ENCODE measurements at regions not wholly inside any gene's neighbourhood (a gene's known extent, or its start where the extent isn't known, plus 50 kb on each side); places are given as distances from the start of the nearest gene placed in this dataset.
"Not testable (repeated sequence)": the region's sequence is repeated elsewhere in the genome, so short reads cannot be mapped to it uniquely, and the experiment has no call there.

DNA sequence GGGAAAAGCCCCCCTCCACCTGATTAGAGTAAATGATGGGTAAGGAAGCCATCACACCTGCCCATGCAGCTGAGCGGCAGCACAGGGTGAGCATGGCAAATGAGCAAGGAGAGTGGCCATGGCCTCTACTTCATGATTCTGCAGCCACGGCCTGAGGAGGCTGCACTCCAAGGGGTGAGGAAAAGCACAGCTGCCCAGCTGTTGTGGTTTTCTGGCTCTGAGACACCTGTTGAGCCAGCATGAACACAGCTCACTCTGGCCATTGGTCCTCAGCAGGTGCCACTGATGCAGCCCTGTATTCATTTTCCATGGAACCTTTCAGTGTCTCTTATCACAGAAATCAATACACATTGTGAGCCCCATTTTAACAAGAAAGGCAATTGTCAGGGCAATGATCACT is 707.2 kb downstream of the AACS start:
- DNase-seq (ENCODE audit: low read depth in 2 of 2), result no peak

DNA sequence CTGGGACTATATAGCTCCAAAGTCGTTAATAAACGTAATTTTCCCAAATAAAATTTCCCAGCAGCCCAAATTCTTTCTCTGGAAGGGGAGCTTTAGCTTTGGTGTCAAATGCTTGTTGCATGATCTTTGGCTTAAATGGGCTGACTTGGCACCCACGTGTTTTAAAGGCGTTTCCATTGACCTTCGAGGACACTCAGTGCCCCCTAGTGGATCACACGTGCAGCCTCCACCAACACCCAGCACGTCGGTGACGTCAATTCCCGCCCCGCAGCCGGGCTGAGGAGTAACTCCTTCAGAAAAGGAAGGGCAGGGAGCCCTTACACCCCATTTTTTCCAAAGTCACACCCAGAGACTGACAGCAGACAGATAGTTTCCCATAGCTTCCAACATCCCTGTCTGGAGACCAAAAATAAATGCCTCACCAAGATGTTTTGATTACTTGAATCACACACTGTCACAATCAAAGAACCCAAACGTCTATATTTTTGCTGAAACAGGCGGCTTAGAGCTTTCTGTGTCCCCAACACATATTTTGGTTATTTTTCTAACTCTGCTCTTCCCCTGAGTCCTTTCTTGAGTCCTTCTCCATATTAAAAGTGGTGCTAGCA is 707.9 kb downstream of the AACS start:
- DNase-seq (ENCODE audit: low read depth in 2 of 2), result no peak

- no peak for DNase-seq (ENCODE audit: low read depth in 2 of 2)
Observed at GRCh38 chr12:125775507-125775906, 710.3 kb downstream of the AACS start.

DNA sequence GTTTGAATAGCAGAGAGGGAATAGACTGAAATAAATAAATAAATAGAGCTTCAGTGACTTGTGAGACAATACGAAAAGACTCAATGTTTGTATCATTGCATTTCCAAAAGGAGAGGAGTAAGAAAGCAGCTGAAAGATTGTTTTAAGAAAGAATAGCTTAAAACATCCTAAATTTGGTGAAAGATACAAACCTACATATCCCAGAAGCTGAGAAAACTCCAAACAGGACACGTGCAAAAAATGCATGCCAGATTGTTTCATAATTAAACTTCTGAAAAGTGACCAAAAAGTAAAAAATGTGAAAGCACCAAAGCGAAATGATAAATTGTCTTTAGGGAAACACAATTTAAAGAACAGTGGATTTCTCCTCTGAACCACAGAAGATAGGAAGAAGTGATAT is 711.0 kb downstream of the AACS start:
- DNase-seq (ENCODE audit: low read depth in 2 of 2), result no peak

DNA sequence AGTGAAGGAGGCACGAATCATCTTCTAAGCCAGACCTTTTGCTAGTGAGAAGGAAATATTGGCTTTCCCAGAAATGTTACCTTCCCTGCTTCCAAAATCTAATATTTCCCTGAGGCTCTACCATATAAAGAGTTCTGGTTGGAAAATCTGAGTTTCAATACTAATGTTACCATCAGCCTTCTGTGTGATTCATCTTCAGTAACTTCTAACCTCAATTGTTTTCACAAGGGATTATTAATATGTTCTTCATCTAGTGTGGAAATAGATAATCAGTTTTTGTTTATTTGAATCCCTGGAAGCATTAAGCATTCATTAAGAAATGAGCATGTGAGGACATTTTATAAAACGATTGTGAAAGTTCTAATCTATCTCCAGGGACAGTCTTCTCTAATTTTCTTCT is 720.9 kb downstream of the AACS start:
- no peak for DNase-seq (ENCODE audit: low read depth in 2 of 2)

GRCh38 chr12:125794401-125794800 is 729.2 kb downstream of the AACS start:
- DNase-seq (ENCODE audit: low read depth in 2 of 2), result no peak

GRCh38 chr12:125797421-125798175 is 732.4 kb downstream of the AACS start:
- no peak for DNase-seq (ENCODE audit: low read depth in 2 of 2)

- no peak for DNase-seq (ENCODE audit: low read depth in 2 of 2)
Observed at GRCh38 chr12:125804660-125805059, 739.4 kb downstream of the AACS start.

DNA sequence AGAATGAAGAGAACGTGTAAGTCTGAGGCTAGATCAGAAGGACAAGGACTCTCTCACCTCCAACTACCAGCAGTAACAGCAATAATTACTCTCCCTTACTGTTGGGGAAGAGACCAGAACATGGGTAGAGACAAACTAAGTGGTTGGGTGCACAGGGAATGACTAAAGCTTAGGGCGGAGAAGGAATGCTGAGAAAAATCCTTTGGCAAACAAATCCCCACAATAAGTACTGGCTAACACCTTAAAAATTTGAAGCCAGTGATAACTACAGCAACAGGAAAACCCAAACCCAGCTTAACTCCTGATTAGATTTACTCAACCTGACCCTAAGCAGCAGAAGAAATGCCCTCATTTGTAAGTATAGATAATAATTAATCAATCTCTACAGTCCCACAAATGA is 759.0 kb downstream of the AACS start:
- DNase-seq (ENCODE audit: low read depth in 2 of 2), result no peak

- DNase-seq (ENCODE audit: low read depth in 2 of 2), result no peak
Observed at GRCh38 chr12:125835852-125836251, 770.6 kb downstream of the AACS start.

DNA sequence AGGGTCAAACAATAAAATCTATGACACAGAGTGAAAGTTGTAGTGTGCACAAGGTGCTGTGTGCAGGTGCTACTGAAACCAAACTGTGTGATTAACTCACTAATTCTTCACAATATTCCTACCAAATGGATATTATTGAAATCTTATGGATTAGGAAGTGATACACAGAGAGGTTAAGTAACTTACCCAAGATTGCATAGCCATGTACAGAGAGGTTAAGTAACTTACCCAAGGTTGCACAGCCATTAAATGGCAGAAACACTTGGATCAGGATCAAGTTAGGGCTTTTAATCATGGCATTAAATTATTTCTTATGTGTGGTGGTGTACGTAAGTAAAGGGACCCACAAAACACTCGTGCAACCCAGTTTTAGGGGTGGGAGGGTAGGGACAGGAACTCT is 771.4 kb downstream of the AACS start:
- no peak for DNase-seq (ENCODE audit: low read depth in 2 of 2)

DNA sequence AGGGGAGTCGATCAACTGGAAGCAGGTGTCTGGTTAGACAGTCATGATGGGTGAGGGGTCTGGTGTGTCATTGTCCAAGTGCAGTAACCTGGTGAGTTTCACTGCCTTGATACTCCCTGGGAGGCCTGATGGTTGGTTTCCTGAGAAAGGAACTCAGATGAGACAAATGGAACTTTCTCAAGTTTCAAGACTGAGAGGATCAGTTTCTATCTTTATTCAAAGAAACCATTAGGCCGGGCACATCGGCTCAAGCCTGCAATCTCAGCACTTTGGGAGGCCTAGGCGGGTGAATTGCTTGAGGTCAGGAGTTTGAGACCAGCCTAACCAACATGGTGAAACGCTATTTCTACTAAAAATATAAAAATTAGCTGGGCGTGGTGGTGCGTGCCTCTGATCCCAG is 776.1 kb downstream of the AACS start:
- DNase-seq (ENCODE audit: low read depth in 2 of 2), result no peak

DNA sequence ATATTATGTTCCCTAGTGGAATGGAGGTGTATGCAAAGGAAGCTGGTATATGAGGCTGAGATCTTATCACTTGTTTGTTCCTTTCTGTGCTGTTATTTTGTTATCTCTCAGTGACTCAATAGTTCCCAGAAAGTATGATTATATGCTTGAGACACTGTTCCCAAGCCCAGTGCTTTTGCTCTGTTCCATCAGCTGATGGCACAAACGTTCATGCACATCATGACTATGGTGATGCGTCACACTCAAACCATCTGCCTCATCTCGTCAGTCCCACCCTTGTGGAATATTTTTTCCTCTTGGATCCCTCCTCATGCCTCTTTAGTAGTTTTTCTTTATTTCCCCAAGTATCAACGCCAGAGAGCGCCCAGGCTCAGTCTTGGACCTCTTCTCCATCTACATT is 786.9 kb downstream of the AACS start:
- no peak for DNase-seq (ENCODE audit: low read depth in 2 of 2)

GRCh38 chr12:125852679-125853078 is 787.4 kb downstream of the AACS start:
- DNase-seq (ENCODE audit: low read depth in 2 of 2), result no peak

DNA sequence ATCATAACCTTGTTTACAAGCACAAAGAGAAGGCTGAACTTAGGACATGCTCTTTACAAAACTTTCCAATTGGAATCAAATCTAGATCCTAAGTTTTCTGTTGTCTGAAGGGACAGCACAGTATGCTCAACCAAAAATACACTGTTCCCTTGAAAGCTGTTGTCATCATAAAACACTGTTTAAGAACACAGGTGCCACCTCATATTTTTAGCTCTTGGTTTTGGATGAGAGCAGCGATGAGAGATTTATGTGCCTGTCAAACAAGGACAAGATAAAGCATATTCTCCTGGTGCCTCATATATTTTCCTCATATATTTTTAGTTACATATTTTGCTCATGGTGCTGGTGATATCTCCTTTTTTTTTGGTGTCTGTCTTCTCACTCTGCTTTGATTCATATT is 788.4 kb downstream of the AACS start:
- DNase-seq (ENCODE audit: low read depth in 2 of 2), result no peak

DNA sequence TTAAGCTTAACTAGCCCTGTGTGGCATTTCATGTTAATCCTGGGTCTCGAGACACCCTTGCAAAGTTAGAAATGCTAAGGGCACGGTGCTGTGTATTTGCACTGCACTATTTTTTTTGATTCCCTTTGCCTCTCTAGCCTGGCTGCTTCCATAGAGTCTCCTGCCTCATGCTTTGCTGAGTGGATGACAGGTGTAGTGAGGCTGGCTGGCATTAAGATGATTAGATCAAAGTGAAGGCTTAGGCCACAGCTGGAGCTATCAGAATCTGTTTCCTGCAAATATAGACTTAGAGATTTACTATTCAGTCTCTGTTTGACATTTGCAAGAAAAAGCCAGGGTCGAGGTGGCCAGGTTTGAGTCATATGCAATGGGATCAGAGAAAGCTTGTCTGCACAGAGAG is 791.1 kb downstream of the AACS start:
- DNase-seq (ENCODE audit: low read depth in 2 of 2), result no peak

- DNase-seq (ENCODE audit: low read depth in 2 of 2), result no peak
Observed at GRCh38 chr12:125856896-125857295, 791.7 kb downstream of the AACS start.

DNA sequence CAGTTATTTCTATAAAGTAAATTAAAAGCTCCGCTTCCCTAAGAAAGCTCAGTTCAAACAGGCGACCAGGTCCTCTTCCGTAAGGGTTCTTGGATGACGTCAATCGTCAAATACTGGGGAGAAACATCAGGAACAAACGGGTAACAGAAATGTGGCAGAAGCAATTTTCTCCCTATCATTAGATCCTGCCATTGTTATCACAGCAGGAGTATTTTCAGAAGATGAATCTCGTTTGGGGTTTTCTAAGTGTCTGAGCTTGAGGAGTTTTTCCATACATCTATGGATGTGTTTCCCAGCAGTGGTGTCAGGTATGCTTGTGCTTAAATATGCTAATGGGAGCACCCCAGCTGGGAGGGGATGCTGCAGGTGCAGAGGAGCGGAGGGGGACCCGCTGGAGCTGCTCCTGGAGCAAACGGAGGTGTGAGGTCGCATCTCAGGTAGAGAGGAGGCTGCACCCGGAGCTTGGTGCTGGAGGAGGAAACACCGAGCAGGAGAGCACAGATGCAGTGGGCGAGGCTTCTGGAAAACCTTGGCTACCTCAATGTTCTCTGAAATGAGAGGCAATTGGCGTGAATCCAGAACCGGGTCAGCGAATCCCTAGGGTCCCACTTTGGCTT is 795.5 kb downstream of the AACS start:
- no peak for DNase-seq (ENCODE audit: low read depth in 2 of 2)

DNA sequence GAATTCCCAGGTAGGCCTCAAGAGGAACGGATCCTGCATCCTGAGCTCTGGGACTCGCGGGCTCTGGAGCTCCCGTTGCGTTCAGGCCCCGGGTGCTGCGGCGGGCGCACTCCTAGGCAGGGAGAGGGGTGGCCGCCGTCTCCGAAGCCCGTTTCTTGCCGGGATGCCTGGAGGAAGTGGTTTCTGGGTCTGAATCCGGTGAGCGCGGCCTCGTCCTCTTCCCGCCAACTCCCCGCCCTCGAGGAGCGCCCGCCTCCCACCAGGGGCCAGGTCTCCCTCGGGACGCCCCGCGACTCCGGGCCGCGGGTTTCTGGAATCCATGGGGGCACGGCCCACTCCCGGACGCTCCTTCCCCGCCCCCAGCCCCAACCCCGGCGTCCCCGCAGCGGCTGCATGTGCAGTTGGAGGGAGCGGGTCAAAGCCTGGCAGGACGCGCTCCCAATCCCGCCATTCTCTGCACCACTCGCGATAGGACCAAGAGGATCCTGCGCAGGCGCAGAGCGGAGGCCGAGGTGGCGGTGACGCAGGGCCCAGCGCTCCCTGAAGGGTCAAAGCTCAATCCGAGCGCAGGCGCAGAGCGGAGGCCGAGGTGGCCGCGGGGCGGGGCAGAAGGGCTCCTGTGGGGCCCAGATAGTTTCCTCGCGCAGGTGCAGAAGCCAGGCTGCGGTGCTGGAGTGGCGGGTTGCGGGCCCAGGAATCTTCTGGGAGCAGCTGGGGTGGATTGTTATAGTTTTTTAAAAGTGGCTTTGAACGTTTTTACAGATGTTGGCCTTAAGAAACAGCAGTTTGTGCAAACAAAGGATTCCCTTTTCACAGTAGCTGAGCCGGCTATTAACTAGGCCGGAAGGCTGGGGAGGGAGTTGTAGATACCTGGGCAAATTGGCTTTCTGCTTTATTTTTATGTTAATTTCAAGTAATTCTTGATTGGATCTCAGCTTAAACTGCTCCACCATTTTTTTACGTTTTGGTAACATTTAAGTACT is 796.4 kb downstream of the AACS start:
- no peak for DNase-seq (ENCODE audit: low read depth in 2 of 2)

DNA sequence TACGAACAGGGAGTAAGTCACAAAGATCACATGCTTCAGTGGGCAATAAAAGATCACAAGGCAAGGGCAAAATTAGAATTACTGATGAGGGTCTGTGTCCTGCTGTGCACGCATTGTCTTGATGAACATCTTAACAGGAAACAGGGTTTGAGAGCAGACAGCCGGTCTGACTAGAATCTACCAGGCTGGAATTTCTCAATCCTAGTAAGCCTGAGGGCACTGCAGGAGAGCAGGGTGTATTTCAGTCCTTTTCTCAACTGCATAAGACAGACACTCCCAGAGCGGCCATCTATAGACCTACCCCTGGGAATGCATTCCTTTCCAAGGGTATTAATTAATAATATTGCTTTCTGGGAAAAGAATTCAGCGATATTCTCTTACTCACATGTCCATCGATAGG is 800.0 kb downstream of the AACS start:
- DNase-seq (ENCODE audit: low read depth in 2 of 2), result not testable (repeated sequence)

DNA sequence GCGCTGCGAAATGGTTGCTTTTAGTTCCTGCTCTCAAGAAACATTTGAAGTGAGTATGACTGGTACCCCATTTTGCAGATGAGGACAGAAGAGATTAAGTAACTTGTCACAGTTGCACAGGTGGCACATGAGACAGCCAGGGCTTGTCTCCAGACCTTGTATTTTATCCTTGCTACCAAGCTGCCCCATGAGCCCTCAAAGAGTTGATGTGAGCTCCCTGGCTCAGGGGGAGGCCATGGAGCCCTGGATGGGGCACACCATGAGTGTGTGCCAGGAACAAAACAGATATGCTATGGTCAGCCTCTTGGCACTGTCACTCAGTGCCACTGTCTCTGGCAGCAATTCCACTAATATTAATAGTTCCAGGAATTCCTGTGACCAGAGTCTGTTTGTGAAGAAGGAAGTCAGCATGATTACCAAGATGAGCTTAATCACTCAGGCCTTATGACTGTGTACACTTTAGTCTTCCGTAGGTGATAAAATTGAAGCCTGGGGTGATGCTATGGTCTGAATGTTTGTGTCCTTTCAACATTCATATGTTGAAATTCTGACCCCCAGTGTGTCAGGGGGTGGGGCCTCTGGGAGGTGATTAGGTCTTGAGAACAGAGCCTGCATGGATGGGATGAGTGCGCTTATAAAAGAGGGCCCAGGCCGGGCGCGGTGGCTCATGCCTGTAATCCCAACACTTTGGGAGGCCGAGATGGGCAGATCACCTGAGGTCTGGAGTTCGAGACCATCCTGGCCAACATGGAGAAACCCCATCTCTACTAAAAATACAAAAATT is 806.8 kb downstream of the AACS start:
- DNase-seq (ENCODE audit: low read depth in 2 of 2), result no peak
